GM12874 (cell line): ENCODE measurements at regions not wholly inside any gene's neighbourhood (a gene's known extent, or its start where the extent isn't known, plus 50 kb on each side); places are given as distances from the start of the nearest gene placed in this dataset.

ENCODE experiments used
- CTCF ChIP-seq: IDR thresholded peaks from 2 replicates; pipeline ENCODE4 v1.5.1; 2011; ENCODE audit warnings: low read depth, mild to moderate bottlenecking, control low read depth, low read length, moderate library complexity; ENCODE audit not compliant: insufficient read depth

GRCh38 chr17:79543531-79543930, 67.3 kb downstream of the RBFOX3 start:
- TF ChIP-seq CTCF = no peak

- TF ChIP-seq CTCF = no peak
Measured at GRCh38 chr17:79542718-79543117, 68.1 kb downstream of the RBFOX3 start.

GRCh38 chr17:79541056-79541850, 69.6 kb downstream of the RBFOX3 start:
- no peak for TF ChIP-seq CTCF

- TF ChIP-seq CTCF = no peak
Measured at GRCh38 chr17:79539944-79540705, 70.7 kb downstream of the RBFOX3 start.

GRCh38 chr17:79538291-79538690, 72.6 kb downstream of the RBFOX3 start:
- TF ChIP-seq CTCF = no peak

GRCh38 chr17:79537686-79538085, 73.2 kb downstream of the RBFOX3 start:
- no peak for TF ChIP-seq CTCF

- TF ChIP-seq CTCF = no peak
Measured at GRCh38 chr17:79537061-79537460, 73.8 kb downstream of the RBFOX3 start.
